Parathyroid adenoma (tissue), 2 donors: ENCODE measurements at regions not wholly inside any gene's neighbourhood (a gene's known extent, or its start where the extent isn't known, plus 50 kb on each side); places are given as distances from the start of the nearest gene placed in this dataset.

Source experiments
- H2AFZ ChIP-seq: fragments of 300-600 bp; sonication (generic); one replicate; pipeline ENCODE4 v1.7.0; 2017; ENCODE audit warnings: antibody characterized with exemption, mild to moderate bottlenecking
- H3K27ac ChIP-seq: fragments of 300-600 bp; sonication (generic); one replicate; pipeline ENCODE4 v1.7.0; 2017
- H3K27me3 ChIP-seq: fragments of 300-600 bp; sonication (generic); one replicate; pipeline ENCODE4 v1.7.0; 2017; ENCODE audit warnings: low read length; ENCODE audit not compliant: control insufficient read depth, insufficient read depth
- H3K36me3 ChIP-seq: fragments of 300-600 bp; sonication (generic); one replicate; pipeline ENCODE4 v1.7.0; 2017; ENCODE audit warnings: low read length; ENCODE audit not compliant: control insufficient read depth, insufficient read depth
- H3K4me1 ChIP-seq: fragments of 300-600 bp; sonication (generic); one replicate; pipeline ENCODE4 v1.7.0; 2017; ENCODE audit warnings: control low read depth
- H3K4me2 ChIP-seq: fragments of 300-600 bp; sonication (generic); one replicate; pipeline ENCODE4 v1.7.0; 2017; ENCODE audit warnings: low read length
- H3K4me3 ChIP-seq: fragments of 300-600 bp; sonication (generic); one replicate; pipeline ENCODE4 v1.7.0; 2017; ENCODE audit warnings: low read depth, low read length
- H3K79me2 ChIP-seq: fragments of 300-600 bp; sonication (generic); one replicate; pipeline ENCODE4 v1.7.0; 2017; ENCODE audit warnings: control low read depth
- H3K9ac ChIP-seq: fragments of 300-600 bp; sonication (generic); one replicate; pipeline ENCODE4 v1.7.0; 2017; ENCODE audit warnings: mild to moderate bottlenecking
- H3K9me3 ChIP-seq: fragments of 300-600 bp; sonication (generic); one replicate; pipeline ENCODE4 v1.7.0; 2017; ENCODE audit warnings: low read length; ENCODE audit not compliant: control insufficient read depth
- TF ChIP-seq, protein P1 (sequence below): fragments of 300-600 bp; sonication (generic); IDR thresholded peaks from one replicate; pipeline ENCODE4 v1.7.0; 2017; ENCODE audit warnings: antibody characterized with exemption, mild to moderate bottlenecking
- donor health status: primary hyperparathyroidism.

DNA sequence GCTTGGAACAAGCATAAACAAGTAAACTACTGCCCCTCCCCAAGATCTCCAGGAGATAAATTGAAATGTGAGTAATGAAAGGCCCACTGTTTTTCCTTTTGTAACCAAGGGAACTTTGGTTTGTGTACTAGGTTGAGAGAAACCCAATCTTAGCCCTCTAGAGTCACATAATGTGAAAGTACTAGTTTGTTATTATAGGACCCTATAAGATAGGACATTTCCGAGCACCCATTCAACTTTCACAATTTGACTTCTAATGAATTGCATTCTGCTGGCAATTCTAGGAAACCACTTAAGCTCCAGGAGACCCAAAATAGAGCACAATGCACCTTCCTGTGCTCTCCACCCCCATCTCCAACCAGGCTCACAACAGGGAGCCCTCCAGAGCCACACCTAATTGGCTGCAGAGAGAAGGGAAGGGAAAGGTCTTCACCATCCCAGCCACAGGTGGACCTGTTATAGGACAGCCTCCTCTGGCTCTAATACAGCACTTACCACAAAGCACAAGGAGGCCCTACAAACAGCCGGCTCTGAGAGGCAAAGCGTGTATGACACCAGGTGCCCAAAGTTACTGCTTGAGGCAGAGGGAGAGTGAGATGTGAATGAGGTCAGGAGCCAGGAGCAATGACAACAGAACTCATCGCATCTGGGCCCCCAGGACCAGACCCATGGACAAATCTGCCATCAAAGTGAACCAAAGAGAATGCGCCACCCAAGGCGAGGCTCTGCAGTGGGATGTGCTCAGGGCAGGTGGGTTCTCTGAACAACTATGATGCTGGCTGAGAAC is 163.3 kb upstream of the NTF3 start:
- TF ChIP-seq, protein P1, sequence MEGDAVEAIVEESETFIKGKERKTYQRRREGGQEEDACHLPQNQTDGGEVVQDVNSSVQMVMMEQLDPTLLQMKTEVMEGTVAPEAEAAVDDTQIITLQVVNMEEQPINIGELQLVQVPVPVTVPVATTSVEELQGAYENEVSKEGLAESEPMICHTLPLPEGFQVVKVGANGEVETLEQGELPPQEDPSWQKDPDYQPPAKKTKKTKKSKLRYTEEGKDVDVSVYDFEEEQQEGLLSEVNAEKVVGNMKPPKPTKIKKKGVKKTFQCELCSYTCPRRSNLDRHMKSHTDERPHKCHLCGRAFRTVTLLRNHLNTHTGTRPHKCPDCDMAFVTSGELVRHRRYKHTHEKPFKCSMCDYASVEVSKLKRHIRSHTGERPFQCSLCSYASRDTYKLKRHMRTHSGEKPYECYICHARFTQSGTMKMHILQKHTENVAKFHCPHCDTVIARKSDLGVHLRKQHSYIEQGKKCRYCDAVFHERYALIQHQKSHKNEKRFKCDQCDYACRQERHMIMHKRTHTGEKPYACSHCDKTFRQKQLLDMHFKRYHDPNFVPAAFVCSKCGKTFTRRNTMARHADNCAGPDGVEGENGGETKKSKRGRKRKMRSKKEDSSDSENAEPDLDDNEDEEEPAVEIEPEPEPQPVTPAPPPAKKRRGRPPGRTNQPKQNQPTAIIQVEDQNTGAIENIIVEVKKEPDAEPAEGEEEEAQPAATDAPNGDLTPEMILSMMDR = no peak

DNA sequence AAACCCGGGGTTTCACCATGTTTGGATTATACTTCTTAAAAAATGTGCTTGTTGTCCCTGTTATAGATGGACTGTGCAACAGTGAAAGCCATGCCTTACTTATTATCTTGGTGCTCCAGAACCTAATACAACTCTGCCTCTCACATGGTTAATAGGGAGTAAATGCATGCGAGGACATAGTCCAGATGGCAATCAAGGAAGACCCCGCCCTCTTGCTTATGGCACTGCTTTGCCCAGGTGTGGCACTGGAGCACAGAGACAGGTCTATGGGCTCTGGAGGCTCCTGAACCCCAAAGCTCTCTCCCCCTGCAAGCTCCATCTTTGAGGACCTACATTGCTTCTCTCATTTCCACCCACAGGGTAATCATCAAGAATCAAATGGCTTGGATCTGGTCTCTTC is 162.1 kb upstream of the NTF3 start:
- Histone ChIP-seq H3K4me3 (no peak overlapping the region), H3K9me3 (no peaks in the 10 kb centered on the region), H3K27ac (no peak overlapping the region), H3K4me1 (no peaks in the 10 kb centered on the region), H2AFZ (no peak overlapping the region), H3K79me2 (no peaks in the 10 kb centered on the region), H3K36me3 (no peaks in the 10 kb centered on the region), H3K9ac (no peak overlapping the region), H3K4me2 (no peak overlapping the region), H3K27me3 (no peaks in the 10 kb centered on the region)
- TF ChIP-seq, protein P1 = no peak

More for the DNA sequence above, 163.3 kb upstream of the NTF3 start:
- H3K36me3 ChIP-seq = no peaks in the 10 kb centered on the region
- H3K27me3 ChIP-seq = no peaks in the 10 kb centered on the region
- no peak overlapping the region for H3K27ac ChIP-seq
- H3K4me3 ChIP-seq = no peak overlapping the region
- H3K9ac ChIP-seq = no peak overlapping the region
- no peak overlapping the region for H2AFZ ChIP-seq
- no peaks in the 10 kb centered on the region for H3K4me1 ChIP-seq
- H3K79me2 ChIP-seq = no peaks in the 10 kb centered on the region
- H3K4me2 ChIP-seq = no peak overlapping the region
- H3K9me3 ChIP-seq = no peaks in the 10 kb centered on the region

DNA sequence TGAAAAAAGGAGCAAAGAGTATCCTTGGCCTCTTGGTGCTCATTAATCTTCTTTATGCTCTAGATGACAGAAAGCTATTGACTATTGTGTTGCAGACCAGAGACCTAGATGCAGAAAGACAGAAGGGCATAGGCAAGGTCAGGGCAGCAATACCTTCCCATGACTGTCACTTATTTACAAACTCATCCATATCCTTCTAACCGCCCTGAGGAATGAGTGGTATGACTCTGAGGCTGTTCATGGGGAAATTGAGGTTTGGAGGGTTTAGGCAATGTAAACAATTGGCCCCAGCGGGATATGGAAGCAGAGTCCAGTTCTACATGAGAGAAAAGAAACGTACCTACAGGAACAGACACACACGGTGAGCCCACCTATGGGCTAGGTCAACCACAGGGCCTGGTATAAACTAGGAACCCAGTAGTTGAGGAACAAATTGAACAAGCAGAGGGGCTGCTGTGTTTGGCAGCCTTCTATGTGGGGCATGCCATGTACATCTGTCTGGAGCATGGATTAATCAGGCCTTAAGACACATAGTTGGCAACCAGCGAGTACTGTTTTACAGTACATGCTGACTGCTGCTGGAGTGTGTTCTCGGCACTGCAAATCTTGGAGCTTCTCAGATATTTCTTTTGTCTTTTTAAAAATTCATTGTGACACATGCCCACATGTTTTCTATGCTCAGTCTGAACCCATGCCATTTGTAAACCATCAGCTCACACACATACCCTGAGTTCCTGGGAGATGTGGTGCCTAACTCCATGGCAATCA is 159.7 kb upstream of the NTF3 start:
- Histone ChIP-seq H3K36me3 (no peaks in the 10 kb centered on the region), H3K4me1 (no peaks in the 10 kb centered on the region), H3K4me3 (no peak overlapping the region), H3K27me3 (no peaks in the 10 kb centered on the region), H3K79me2 (no peaks in the 10 kb centered on the region), H3K27ac (no peak overlapping the region), H2AFZ (no peak overlapping the region), H3K9me3 (no peaks in the 10 kb centered on the region), H3K4me2 (no peak overlapping the region), H3K9ac (no peak overlapping the region)
- TF ChIP-seq, protein P1 = no peak

DNA sequence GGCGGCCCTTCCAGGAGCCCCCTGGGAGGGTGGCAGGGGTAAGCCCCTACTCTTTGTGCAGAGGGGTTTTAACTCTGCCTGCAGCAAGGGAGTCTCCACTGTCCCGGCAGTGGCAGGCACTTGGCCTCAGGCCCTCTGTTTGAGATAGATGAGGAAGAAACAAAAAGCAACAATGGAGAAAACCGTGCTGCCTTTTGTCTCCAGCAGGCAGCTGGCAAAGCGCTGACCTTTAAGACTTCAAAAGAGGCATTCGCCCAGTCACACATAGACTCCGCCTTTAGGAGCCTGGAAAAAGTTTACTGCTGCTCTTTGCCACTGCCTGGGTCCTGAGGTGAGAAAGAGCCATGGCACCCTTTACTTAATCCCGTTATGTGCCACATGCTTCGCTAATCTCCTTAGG is 158.2 kb upstream of the NTF3 start:
- Histone ChIP-seq H3K9me3 (no peaks in the 10 kb centered on the region), H3K36me3 (no peaks in the 10 kb centered on the region), H2AFZ (no peak overlapping the region), H3K27me3 (no peaks in the 10 kb centered on the region), H3K4me3 (no peak overlapping the region), H3K27ac (no peak overlapping the region), H3K4me1 (no peaks in the 10 kb centered on the region), H3K4me2 (no peak overlapping the region), H3K79me2 (no peaks in the 10 kb centered on the region), H3K9ac (no peak overlapping the region)
- TF ChIP-seq, protein P1 = no peak
